ENCODE measurements at regions not wholly inside any gene's neighbourhood (a gene's known extent, or its start where the extent isn't known, plus 50 kb on each side); places are given as distances from the start of the nearest gene placed in this dataset.
"Not testable (repeated sequence)": the region's sequence is repeated elsewhere in the genome, so short reads cannot be mapped to it uniquely, and the experiment has no call there.

- no peak for DNase-seq
Observed at GRCh38 chr4:184950117-184950830, 68.0 kb upstream of the HELT start.

GRCh38 chr4:184950926-184951325 lies 67.4 kb upstream of the HELT start:
- DNase-seq = no peak

- DNase-seq = no peak
Observed at GRCh38 chr4:184951668-184952160, 66.6 kb upstream of the HELT start.

GRCh38 chr4:184952522-184952921 lies 65.8 kb upstream of the HELT start:
- no peak for DNase-seq

- DNase-seq = no peak
Observed at GRCh38 chr4:184953421-184953945, 64.8 kb upstream of the HELT start.

GRCh38 chr4:184953971-184954370 lies 64.3 kb upstream of the HELT start:
- DNase-seq = no peak

GRCh38 chr4:184954482-184954881 lies 63.8 kb upstream of the HELT start:
- DNase-seq = no peak

- DNase-seq = no peak
Observed at GRCh38 chr4:184955116-184955515, 63.2 kb upstream of the HELT start.

- DNase-seq = no peak
Observed at GRCh38 chr4:184955636-184956035, 62.7 kb upstream of the HELT start.

GRCh38 chr4:184957446-184958115 lies 60.7 kb upstream of the HELT start:
- DNase-seq = no peak

GRCh38 chr4:184958127-184958922 lies 60.0 kb upstream of the HELT start:
- DNase-seq = no peak

GRCh38 chr4:184958923-184959210 lies 59.4 kb upstream of the HELT start:
- no peak for DNase-seq

GRCh38 chr4:184959309-184959708 lies 59.0 kb upstream of the HELT start:
- DNase-seq = no peak

GRCh38 chr4:184959786-184960185 lies 58.5 kb upstream of the HELT start:
- DNase-seq = no peak

GRCh38 chr4:184960505-184960971 lies 57.8 kb upstream of the HELT start:
- DNase-seq = no peak

GRCh38 chr4:184961660-184962059 lies 56.6 kb upstream of the HELT start:
- no peak for DNase-seq

- DNase-seq = no peak
Observed at GRCh38 chr4:184962125-184962638, 56.1 kb upstream of the HELT start.

GRCh38 chr4:184965230-184966050 lies 52.9 kb upstream of the HELT start:
- DNase-seq = peak; percentile 32

GRCh38 chr4:184966051-184966691 lies 52.1 kb upstream of the HELT start:
- DNase-seq = not testable (repeated sequence)

- DNase-seq = not testable (repeated sequence)
Observed at GRCh38 chr4:184967699-184968098, 50.6 kb upstream of the HELT start.

- no peak for DNase-seq
Observed at GRCh38 chr4:184968366-184968765, 49.9 kb upstream of the HELT start.
